ENCODE measurements at regions not wholly inside any gene's neighbourhood (a gene's known extent, or its start where the extent isn't known, plus 50 kb on each side); places are given as distances from the start of the nearest gene placed in this dataset.

GRCh38 chr9:91028166-91028827, 226.7 kb downstream of the SYK start:
- H3K9ac ChIP-seq (ENCODE audit: low read depth in 2 of 2, low read length in 2 of 2), result no peak overlapping the region
- H3K27ac ChIP-seq, result no peak overlapping the region
- no peak overlapping the region for H3K4me3 ChIP-seq
- TF ChIP-seq CTCF (IDR thresholded peaks at IDR 0.05), result no peak
- intact Hi-C loops (cut with DNase I), result no loop called here
- no peaks in the 10 kb centered on the region for H3K9me3 ChIP-seq
- no peak for DNase-seq
- no peaks in the 10 kb centered on the region for H3K36me3 ChIP-seq
- no peaks in the 10 kb centered on the region for H3K4me1 ChIP-seq
- H3K27me3 ChIP-seq, result no peaks in the 10 kb centered on the region

- H3K9me3 ChIP-seq, result no peaks in the 10 kb centered on the region
- no peak overlapping the region for H3K4me3 ChIP-seq
- intact Hi-C loops (cut with DNase I), result loop anchor here (10.0 kb wide), 1 partner anchor 115 kb away; no protein-coding TSS in a partner anchor
- H3K27ac ChIP-seq, result no peak overlapping the region
- H3K9ac ChIP-seq (ENCODE audit: low read depth in 2 of 2, low read length in 2 of 2), result no peak overlapping the region
- no peaks in the 10 kb centered on the region for H3K27me3 ChIP-seq
- H3K4me1 ChIP-seq, result no peaks in the 10 kb centered on the region
- TF ChIP-seq CTCF (IDR thresholded peaks at IDR 0.05), result no peak
- no peak for DNase-seq
- no peaks in the 10 kb centered on the region for H3K36me3 ChIP-seq
Measured at GRCh38 chr9:91029650-91030361, 228.2 kb downstream of the SYK start.

GRCh38 chr9:91032121-91032531, 230.5 kb downstream of the SYK start:
- intact Hi-C loops (cut with DNase I), result loop anchor here (10.0 kb wide), 1 partner anchor 117 kb away; no protein-coding TSS in a partner anchor
- no peak for DNase-seq
- Histone ChIP-seq H3K27ac (no peak overlapping the region), H3K36me3 (no peaks in the 10 kb centered on the region), H3K4me1 (no peaks in the 10 kb centered on the region), H3K4me3 (no peak overlapping the region), H3K27me3 (no peaks in the 10 kb centered on the region), H3K9me3 (no peaks in the 10 kb centered on the region), H3K9ac (ENCODE audit: low read depth in 2 of 2, low read length in 2 of 2) (no peak overlapping the region)
- TF ChIP-seq CTCF (IDR thresholded peaks at IDR 0.05), result no peak

GRCh38 chr9:91033270-91033669, 231.7 kb downstream of the SYK start:
- no peak for DNase-seq
- Histone ChIP-seq H3K9me3 (no peaks in the 10 kb centered on the region), H3K36me3 (no peaks in the 10 kb centered on the region), H3K27ac (no peak overlapping the region), H3K4me3 (no peak overlapping the region), H3K27me3 (no peaks in the 10 kb centered on the region), H3K4me1 (peaks cover 7% of the 10 kb centered on the region), H3K9ac (ENCODE audit: low read depth in 2 of 2, low read length in 2 of 2) (no peak overlapping the region)
- intact Hi-C loops (cut with DNase I), result loop anchor here (10.0 kb wide), 1 partner anchor 118 kb away; no protein-coding TSS in a partner anchor
- no peak for TF ChIP-seq CTCF (IDR thresholded peaks at IDR 0.05)

GRCh38 chr9:91033797-91034196, 232.2 kb downstream of the SYK start:
- TF ChIP-seq CTCF (IDR thresholded peaks at IDR 0.05), result peak; percentile 42
- peaks cover 7% of the 10 kb centered on the region for H3K4me1 ChIP-seq

More at GRCh38 chr9:91033797-91034196, 232.2 kb downstream of the SYK start:
- intact Hi-C loops (cut with DNase I), result loop anchor here (10.0 kb wide), 1 partner anchor 119 kb away; no protein-coding TSS in a partner anchor
- Histone ChIP-seq H3K9ac (ENCODE audit: low read depth in 2 of 2, low read length in 2 of 2) (no peak overlapping the region), H3K9me3 (no peaks in the 10 kb centered on the region), H3K36me3 (no peaks in the 10 kb centered on the region), H3K27me3 (no peaks in the 10 kb centered on the region), H3K4me3 (no peak overlapping the region), H3K27ac (no peak overlapping the region)
- peak; percentile 46 for DNase-seq

All from colonic mucosa (tissue), 4 donors.